Breast epithelium (tissue), 4 donors: ENCODE measurements at regions not wholly inside any gene's neighbourhood (a gene's known extent, or its start where the extent isn't known, plus 50 kb on each side); places are given as distances from the start of the nearest gene placed in this dataset.

Source experiments
- DNase-seq, 2 donors: peaks; one replicate each; pipeline ENCODE4 v3.0.0-alpha.2; 2019; ENCODE audit warnings: low spot score in 2 of 2
- H3K27ac ChIP-seq, 2 donors: fragments of 200-600 bp; sonication (generic) in 1 of 2; one replicate each; pipeline ENCODE4 v1.5.1; 2016 to 2019; ENCODE audit warnings: mild to moderate bottlenecking in 1 of 2
- H3K27me3 ChIP-seq, 2 donors: fragments of 200-600 bp; sonication (generic) in 1 of 2; one replicate each; pipeline versions ENCODE4 v1.5.1 to v1.6.0; 2017 to 2019; ENCODE audit warnings: control low read depth in 1 of 2, mild to moderate bottlenecking in 1 of 2
- H3K36me3 ChIP-seq: fragments of 200-600 bp; one replicate; pipeline ENCODE4 v1.5.1; 2019
- H3K4me1 ChIP-seq, 2 donors: fragments of 200-600 bp; sonication (generic); one replicate each; pipeline ENCODE4 v1.5.1; 2016 to 2019; ENCODE audit warnings: control low read depth in 1 of 2
- H3K4me3 ChIP-seq, 3 donors: fragments of 200-600 bp; sonication (generic); 1 replicate in 2 of 3; 2 replicates in 1 of 3; pipeline ENCODE4 v1.5.1; 2016 to 2019; ENCODE audit warnings: mild to moderate bottlenecking in 3 of 3, moderate library complexity in 2 of 3
- H3K9me3 ChIP-seq, 2 donors: fragments of 200-600 bp; sonication (generic) in 1 of 2; one replicate each; pipeline ENCODE4 v1.5.1; 2016 to 2019; ENCODE audit warnings: control low read depth in 1 of 2
- CTCF ChIP-seq, 3 donors: fragments of 450-650 bp; IDR thresholded peaks; one replicate each; pipeline ENCODE4 v1.5.1; 2016 to 2017; ENCODE audit warnings: antibody characterized with exemption in 3 of 3, mild to moderate bottlenecking in 3 of 3, moderate library complexity in 3 of 3
- POLR2A ChIP-seq: fragments of 450-650 bp; IDR thresholded peaks from one replicate; pipeline ENCODE4 v1.6.1; 2016; ENCODE audit warnings: antibody characterized with exemption, mild to moderate bottlenecking, moderate library complexity
- POLR2AphosphoS5 ChIP-seq, 3 donors: sonication (generic); formaldehyde crosslinking; IDR thresholded peaks; one replicate each; pipeline ENCODE4 v1.6.1; 2017; ENCODE audit warnings: antibody characterized with exemption in 3 of 3
- intact Hi-C: fragments of 100-400 bp; cut with DNase I; formaldehyde crosslinking; loops from one replicate; pipeline ENCODE4 v1.15.1; 2023; ENCODE audit warnings: low total_unique reads

DNA sequence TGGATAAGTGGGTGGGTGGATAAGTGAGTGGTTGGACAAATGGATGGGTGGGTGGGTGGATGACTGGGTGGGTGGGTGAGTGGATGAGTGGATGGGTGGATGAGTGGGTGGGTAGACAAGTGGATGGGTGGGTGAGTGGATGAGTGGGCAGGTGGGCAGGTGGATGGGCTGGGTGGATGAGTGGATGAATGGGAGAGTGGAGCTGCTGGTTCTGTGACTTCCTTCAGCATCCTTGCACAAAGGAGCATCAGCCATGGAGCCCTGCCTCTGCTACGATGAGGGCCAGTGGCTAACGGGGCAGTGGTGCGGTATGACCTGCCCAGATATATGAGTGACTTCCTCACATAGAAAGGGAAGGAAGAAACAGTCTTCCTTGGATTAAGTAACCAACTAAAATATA lies 398.7 kb upstream of the IRX4 start:
- Histone ChIP-seq H3K9me3 (no peaks in the 10 kb centered on the region), H3K27me3 (no peaks in the 10 kb centered on the region), H3K4me3 (no peak overlapping the region), H3K36me3 (no peaks in the 10 kb centered on the region), H3K4me1 (no peaks in the 10 kb centered on the region), H3K27ac (no peak overlapping the region)
- TF ChIP-seq CTCF (IDR thresholded peaks at IDR 0.05), result no peak
- TF ChIP-seq POLR2A, result no peak
- TF ChIP-seq POLR2AphosphoS5 (IDR thresholded peaks at IDR 0.05), result no peak
- intact Hi-C loops, result no loop called here
- DNase-seq, result peak in 1 of 2 donors; percentile 19

GRCh38 chr5:2280318-2280717 lies 397.6 kb upstream of the IRX4 start:
- no peaks in the 10 kb centered on the region for H3K36me3 ChIP-seq
- TF ChIP-seq POLR2AphosphoS5 (IDR thresholded peaks at IDR 0.05) (no peak), CTCF (IDR thresholded peaks at IDR 0.05) (no peak), POLR2A (no peak)

DNA sequence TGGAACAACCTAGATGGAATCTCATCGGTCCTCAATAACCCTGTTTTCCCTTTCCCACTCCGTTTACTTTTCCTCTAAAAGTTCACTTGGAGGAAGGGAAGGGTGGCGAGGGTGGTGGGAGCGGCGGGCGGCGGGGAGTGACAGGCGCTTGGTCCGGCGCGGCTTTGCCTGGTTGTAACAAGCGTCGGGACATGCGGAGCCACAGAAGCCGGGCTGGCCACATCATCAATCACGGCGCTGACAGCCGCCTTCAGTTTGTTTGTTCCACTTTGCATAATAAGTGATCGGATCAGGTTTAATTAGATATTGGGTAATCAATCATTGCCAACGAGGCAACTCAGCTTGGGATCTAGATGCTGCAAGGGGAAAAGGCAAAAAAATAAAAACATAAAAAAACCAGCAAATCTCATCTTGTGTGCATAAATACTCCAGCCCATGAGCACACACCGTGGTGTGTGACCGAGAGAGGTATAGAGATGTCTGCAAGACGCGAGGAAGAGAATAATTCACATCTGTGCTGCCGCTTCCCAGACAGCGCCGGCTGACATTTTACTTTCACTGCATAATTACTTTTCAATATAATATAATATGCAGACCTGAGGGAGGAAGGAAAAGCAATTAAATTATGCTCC lies 396.2 kb upstream of the IRX4 start:
- no peak overlapping the region for H3K27ac ChIP-seq
- intact Hi-C loops, result no loop called here
- peak in 1 of 2 donors; percentile 7 for DNase-seq
- no peak overlapping the region for H3K4me3 ChIP-seq
- H3K4me1 ChIP-seq, result no peaks in the 10 kb centered on the region
- no peaks in the 10 kb centered on the region for H3K36me3 ChIP-seq
- no peaks in the 10 kb centered on the region for H3K27me3 ChIP-seq
- TF ChIP-seq POLR2AphosphoS5 (IDR thresholded peaks at IDR 0.05), result no peak
- no peak for TF ChIP-seq POLR2A
- no peak for TF ChIP-seq CTCF (IDR thresholded peaks at IDR 0.05)
- H3K9me3 ChIP-seq, result no peaks in the 10 kb centered on the region

More at GRCh38 chr5:2280318-2280717, 397.6 kb upstream of the IRX4 start:
- H3K9me3 ChIP-seq, result no peaks in the 10 kb centered on the region
- intact Hi-C loops, result no loop called here
- H3K27me3 ChIP-seq, result no peaks in the 10 kb centered on the region
- H3K4me3 ChIP-seq, result no peak overlapping the region
- peak in 1 of 2 donors; percentile 0 for DNase-seq
- H3K4me1 ChIP-seq, result no peaks in the 10 kb centered on the region
- H3K27ac ChIP-seq, result no peak overlapping the region

GRCh38 chr5:2277886-2278285 lies 395.2 kb upstream of the IRX4 start:
- no peak for TF ChIP-seq POLR2AphosphoS5 (IDR thresholded peaks at IDR 0.05)
- no peak for DNase-seq
- no peaks in the 10 kb centered on the region for H3K36me3 ChIP-seq
- no peak overlapping the region for H3K27ac ChIP-seq
- no peaks in the 10 kb centered on the region for H3K4me1 ChIP-seq
- H3K9me3 ChIP-seq, result no peaks in the 10 kb centered on the region
- no peak overlapping the region for H3K4me3 ChIP-seq
- no peaks in the 10 kb centered on the region for H3K27me3 ChIP-seq
- intact Hi-C loops, result no loop called here

- H3K36me3 ChIP-seq, result no peaks in the 10 kb centered on the region
- intact Hi-C loops, result no loop called here
- no peak overlapping the region for H3K27ac ChIP-seq
- no peak for TF ChIP-seq POLR2A
- no peak for TF ChIP-seq CTCF (IDR thresholded peaks at IDR 0.05)
- TF ChIP-seq POLR2AphosphoS5 (IDR thresholded peaks at IDR 0.05), result no peak
- H3K9me3 ChIP-seq, result no peaks in the 10 kb centered on the region
- DNase-seq, result peak in 1 of 2 donors; percentile 7
- no peaks in the 10 kb centered on the region for H3K4me1 ChIP-seq
- no peaks in the 10 kb centered on the region for H3K27me3 ChIP-seq
- H3K4me3 ChIP-seq, result no peak overlapping the region
Observed at GRCh38 chr5:2276101-2276500, 393.4 kb upstream of the IRX4 start.
